Stimulated activated CD4-positive, alpha-beta T cell treated with anti-CD3 and anti-CD28 coated beads, Interleukin-4, amount 100 ng/mL, for 24 hours (primary cell): ENCODE measurements at regions not wholly inside any gene's neighbourhood (a gene's known extent, or its start where the extent isn't known, plus 50 kb on each side); places are given as distances from the start of the nearest gene placed in this dataset.
"Not testable (repeated sequence)": the region's sequence is repeated elsewhere in the genome, so short reads cannot be mapped to it uniquely, and the experiment has no call there.

Experiments
- DNase-seq: peaks from one replicate; pipeline ENCODE4 v3.0.0-alpha.2; 2020

DNA sequence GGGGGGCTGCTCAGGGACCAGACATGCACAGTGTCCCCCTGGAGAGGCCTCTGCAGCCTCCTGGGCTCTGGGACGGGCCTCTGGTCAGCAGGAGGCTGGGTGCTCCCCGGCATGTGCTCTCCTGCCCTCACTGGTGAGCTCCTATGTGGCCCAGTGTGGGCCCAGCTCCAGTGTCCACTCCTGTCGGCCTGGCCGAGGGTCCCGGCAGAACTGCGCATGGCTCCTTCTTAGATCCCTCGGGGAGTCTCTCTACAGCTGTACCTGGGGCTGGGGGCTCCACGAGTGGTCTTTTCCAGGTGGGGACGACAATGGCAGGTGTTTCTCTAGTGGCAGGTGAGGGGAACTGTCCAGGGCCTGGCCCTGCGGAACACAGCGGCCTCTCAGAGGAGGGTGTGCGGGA lies 367.3 kb downstream of the TMEM121 start:
- DNase-seq, result not testable (repeated sequence)

GRCh38 chr14:105894125-105894977 lies 368.0 kb downstream of the TMEM121 start:
- DNase-seq, result no peak

DNA sequence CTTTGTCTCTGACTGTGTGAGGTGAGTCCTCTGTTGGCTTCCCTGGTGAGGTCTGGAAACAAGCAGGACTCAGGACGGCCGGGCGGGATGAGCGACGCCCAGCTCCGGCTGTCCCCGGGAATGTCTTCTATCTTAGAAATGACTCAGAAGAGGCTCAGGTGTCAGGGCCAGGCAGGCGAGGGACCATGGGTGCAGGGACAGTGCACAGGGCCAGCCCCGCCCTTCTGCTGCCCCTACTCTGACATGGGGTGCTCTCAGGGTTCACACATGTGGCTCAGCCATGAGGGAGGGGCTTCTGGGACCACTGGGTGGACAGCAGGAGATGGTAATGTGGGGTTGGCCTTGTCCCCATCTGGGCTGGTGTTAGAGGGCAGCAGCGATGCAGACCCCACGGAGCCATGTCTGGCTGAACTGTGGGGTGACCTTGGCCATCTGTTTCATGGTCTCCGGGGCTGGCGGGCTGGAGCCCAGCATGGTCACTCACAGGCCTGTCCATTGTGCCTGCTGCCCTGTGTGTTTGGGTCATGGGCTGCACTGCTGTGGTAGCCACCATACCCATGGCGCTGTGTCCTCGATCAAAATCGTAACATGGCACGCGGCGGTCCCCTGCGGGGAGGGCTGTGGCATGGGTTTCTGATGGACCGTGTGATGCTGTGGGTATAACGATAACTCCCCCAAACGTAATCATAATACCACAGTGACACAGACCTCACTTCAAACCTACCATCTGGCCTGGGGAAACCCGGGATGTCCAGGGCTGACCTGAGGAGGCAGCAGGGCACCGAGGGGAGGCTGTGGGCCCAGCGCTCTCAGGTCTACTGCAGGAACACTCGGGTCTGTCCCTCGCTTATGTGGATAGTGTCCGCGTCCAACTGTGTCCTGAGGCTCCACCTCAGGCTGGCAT lies 368.8 kb downstream of the TMEM121 start:
- DNase-seq, result no peak

GRCh38 chr14:105896206-105896605 lies 369.8 kb downstream of the TMEM121 start:
- not testable (repeated sequence) for DNase-seq

DNA sequence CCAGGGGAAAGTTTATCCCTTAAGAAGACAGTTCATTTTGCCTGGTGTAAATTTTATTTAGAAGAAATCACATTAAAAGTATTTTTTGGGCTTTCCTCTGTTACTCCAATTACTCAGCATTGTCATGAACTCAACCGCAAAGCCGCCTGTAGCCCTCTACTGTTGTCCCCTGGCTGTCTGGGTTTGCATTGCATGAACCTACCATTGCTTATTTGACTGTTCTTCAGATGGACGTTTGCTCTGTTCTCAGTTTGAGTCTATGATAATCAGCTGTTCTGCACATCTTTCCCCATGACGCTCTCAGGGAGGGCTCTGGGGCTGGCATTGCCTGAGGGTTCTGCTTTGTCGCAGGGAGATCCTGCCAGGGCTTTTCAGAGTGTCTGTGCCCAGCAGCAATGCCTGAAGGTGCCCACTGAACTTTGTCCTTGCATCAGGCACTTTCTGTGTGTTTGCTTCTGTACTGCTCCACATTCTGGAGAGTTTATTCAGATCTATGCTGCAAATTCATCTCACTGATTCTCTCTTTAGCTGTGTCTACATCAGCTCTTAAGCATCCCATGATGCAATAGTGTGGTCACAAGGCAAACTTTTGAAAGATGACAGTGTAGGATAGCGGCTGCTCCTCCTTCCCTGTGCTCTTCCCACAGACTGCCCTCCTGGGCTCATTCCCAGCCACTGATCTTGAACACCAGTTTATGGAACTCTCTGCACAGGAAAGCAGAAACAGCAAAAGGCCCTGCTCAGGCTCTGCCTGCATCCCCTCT lies 370.8 kb downstream of the TMEM121 start:
- not testable (repeated sequence) for DNase-seq

GRCh38 chr14:105897725-105898113 lies 371.3 kb downstream of the TMEM121 start:
- DNase-seq, result no peak

DNA sequence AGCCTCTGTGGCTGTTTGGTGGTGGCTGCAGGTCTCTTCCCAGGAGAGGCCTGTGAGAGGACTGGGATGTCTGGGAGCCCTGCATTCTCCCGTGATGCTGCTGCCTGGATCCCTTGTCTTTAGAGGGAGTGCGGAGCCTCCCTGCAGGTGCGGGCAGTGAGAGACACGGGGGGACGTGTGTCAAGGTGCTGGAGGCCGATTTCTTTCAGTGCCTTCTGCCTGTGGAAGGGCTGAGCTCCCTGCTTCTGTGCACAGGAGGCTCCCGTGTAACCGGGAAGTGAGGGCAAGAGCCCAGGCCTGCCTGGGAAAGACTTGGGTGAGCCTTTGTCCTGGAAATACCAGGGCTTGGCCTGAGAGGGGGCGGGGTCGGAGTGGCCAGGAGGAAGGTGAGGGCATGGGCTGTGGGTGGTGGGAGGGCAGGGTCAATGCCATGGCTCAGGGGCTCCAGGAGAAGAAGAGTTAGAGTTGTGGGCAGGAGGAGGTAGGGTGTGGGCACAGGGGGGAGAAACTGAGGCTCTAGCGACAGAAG lies 372.2 kb downstream of the TMEM121 start:
- DNase-seq, result no peak

- DNase-seq, result no peak
Observed at GRCh38 chr14:105899071-105899641, 372.8 kb downstream of the TMEM121 start.

DNA sequence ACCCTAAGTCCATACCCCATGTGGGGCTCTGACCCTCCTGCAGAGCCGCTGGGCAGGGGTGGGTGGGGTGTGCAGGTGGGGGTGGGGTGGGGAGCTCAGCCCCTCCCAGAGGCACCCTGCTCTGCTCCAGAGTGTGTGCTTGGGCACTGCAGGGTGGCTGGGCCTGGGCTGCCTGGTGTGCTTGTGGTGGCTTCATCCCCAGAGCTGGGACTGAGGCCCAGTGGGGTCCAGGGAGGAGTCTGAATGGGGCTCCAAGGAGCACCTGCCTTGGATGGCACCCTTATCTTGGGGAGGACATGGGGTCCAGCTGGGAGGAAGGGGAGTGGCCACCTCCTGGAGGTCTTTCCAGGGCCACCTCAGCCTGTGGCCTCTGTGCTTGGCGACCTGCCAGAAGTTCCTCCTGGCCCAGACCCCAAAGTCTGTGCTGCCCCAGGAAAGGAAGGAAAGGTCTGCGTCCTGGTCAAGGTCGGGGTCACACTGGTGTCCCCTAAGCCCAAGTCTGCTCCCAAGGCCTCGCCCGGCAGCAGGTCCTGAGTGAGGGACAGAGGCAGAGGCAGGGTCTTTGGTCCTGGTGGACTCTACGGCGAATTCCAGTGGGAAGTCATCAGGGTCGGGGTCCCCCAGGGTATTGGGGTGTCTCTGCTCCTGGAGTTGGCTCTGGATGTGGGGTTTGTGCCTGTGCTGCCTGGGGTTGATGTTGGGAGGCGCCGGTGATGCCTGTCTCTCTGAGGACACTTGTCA lies 373.4 kb downstream of the TMEM121 start:
- no peak for DNase-seq

DNA sequence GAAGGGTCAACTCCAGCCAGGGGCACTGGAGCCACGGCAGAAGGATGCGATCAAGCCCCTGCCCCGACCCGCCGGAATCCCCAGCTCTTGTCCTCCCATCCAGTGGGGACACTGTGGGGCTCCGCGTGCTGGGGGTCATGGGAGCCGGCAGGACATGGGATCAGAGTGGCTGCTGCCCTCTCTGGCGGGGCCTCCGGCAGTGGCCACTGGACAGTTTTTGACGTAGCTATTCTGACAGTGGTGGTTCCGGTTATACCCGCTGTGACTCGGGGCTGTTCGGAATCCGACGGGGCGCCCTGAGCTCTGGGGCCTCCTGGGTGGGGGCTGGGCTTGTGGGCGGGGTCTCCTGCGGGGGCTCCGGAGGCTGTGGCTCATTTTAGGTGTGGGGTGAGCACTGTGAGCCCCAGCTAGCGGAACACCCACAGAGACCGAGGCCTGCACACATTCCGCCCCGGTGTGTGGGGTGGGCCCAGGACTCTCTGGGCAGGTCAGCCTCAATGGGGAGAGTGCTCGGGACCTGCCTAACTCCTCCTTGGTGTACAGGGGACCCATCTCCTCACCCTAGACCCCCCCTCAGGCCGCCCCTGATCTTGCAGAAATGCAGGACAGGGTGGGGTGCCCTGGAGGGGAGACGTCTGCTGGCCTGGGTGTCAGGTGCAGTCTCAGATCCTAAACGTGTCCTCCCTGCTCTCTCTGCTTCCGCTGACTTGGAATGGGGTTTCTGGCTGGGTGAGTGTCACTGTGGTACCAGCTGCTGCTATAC lies 374.2 kb downstream of the TMEM121 start:
- DNase-seq, result no peak

- DNase-seq, result no peak
Observed at GRCh38 chr14:105901226-105901625, 374.8 kb downstream of the TMEM121 start.

DNA sequence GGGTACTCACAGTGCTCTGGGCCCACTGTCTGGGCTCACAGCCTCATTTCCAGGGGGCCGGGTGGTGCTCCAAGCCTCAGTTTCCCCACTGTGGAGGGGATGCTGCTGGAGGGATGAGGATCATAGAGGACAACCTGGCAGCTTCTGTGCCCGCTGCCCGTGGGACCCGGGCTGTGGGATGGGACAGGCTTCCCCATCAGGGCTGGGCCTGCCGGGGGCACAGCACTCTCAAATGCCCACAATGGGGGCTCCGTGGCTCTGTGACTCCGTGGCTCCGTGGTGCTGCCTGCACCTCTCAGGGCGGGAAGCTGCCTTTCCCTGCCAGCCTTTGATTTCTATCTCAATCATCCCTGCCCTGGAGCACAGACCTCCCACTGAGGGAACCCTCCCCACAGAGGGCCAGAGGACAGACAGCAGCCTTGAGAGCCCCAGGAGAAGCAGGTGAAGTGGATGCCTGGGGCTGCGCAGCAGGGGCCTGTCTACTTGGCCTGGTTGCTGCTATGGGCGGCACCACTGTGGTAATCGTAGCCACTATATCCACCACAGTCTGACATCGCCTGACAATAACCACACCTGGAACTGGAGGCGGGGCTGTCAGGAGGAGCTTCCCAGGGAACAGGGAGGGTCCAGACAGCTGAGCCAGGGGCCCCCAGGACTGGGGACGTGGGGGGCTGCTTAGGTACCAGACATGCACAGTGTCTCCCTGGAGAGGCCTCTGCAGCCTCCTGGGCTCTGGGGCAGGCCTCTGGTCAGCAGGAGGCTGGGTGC lies 375.9 kb downstream of the TMEM121 start:
- no peak for DNase-seq

- DNase-seq, result not testable (repeated sequence)
Observed at GRCh38 chr14:105902899-105903165, 376.4 kb downstream of the TMEM121 start.

DNA sequence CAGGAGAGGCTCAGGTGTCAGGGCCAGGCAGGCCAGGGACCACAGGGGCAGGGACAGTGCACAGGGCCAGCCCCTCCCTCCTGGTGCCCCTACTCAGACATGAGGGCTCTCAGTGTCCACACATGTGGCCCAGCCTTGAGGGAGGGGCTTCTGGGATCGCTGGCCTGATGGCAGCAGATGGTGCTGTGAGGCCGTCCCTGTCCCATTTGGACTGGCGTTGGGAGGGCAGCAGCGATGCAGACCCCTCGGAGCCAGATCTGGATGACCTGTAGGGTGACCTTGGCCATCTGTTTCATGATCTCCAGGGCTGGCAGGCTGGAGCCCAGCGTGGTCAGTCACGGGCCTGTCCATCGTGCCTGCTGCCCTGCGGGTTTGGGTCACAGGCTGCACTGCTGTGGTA lies 377.6 kb downstream of the TMEM121 start:
- DNase-seq, result no peak

- DNase-seq, result no peak
Observed at GRCh38 chr14:105904379-105904778, 378.0 kb downstream of the TMEM121 start.

GRCh38 chr14:105905456-105905855 lies 379.1 kb downstream of the TMEM121 start:
- DNase-seq, result no peak

DNA sequence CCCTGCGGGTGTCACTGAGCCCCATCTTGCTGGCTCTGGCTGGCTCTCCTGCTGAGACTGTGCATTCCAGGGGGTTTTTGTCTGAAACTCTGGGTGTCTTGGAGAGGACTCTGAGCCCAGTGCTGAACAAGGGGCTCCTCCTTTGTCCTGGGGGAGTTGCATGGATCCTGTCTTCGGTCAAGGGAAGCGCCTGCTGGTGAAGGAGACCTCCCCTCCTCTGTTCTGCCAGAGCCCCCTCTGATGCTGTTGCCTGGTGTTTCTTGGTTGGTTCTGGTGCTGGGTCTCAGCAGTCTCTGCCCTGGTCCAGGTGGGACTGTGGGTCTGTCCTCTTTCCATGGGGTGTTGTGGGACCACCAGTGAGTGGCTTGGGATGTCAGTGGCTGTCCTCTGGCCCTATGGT lies 380.9 kb downstream of the TMEM121 start:
- no peak for DNase-seq

- DNase-seq, result no peak
Observed at GRCh38 chr14:105908006-105908405, 381.6 kb downstream of the TMEM121 start.

DNA sequence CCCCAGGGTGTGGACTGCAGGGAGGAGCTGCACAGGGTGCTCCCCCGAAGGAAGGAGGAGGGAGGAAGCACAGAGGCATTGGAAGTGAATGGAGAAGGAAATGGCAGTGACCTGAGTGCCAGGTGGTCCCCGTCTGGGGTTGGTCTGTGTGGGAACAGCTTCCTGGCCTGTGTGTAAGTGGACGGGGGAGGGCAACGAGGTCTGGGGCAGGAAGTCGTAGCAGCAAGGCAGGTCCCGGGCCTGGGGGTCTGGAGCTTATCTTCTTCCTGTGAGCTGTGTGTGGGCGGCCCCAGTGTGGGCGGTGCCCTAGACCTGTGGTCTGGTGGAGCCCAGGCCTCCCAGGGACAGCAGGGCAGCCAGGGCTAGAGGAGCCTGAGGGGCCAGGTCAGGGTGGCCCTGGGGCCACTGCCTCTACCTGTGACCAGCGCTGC lies 382.1 kb downstream of the TMEM121 start:
- no peak for DNase-seq
